ENCODE measurements at regions not wholly inside any gene's neighbourhood (a gene's known extent, or its start where the extent isn't known, plus 50 kb on each side); places are given as distances from the start of the nearest gene placed in this dataset.
"Not testable (repeated sequence)": the region's sequence is repeated elsewhere in the genome, so short reads cannot be mapped to it uniquely, and the experiment has no call there.

DNA sequence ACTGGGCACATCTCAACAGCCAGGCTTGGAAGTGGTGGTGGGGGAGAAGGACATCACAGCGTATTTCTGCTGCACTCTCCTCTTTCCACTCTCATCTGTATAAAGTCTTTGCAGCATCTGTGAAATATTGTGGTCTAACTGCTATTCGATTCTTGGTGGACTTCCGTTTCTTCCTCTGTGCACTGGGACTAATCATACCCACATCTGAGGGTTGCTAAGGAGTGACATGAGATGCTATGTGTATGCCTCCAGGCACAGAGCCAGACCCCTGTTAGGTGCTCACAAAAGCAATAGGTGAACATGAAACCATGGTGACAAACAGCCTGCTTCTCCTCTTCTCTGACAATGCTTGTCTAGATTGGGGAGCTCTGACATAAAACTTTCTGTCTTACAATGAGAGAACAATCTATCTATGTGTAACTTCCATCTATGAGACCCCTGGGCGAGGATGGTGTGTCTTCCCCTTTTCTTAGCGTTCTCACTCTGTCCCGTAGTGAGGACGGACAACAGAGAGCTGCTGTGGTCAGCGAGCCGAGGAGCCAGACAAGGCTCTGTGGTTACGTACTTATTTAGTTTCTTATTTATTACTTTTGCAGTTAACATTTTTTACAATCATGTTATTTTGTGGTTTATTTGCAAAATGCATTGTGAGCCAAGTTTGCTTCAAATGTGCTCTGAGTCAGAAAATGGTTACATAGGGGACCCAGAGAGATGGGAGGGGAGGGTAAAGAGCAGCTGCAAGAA lies 196.7 kb upstream of the TPRG1 start:
- DNase-seq (ENCODE audit: low spot score), result peak; percentile 11

DNA sequence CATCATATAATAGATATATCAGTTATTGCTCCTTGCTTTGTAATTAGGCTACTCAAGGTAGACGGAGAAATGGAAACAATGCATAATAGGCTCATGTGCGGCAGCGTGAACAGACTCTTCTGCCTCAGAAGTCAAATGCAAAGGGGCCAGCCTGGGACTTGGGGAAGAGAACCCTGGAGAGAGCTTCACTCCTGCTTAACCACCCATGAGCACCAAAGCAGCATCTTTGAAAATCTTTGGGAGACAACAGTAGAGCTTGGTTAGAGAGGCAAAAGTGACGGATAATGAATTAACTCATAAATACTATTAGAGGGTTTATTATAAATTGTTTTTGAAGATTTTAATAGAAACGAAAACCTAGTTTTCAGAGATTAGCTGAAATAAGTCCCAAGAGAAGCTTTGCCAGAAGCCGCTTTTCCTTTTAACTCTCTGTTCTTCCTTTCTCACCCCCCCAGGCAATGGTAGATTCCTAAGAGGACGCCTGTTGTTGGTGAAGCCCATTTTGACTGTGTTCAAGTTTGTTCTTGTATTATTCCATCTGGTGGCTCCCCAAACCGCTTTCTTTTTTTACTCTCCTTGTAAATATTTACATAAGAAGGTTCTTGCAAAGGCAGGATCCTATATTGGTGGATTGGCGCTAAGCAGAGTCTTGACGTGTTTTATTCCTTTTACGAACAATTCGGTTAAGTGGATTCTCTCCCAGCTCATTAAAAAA lies 196.0 kb upstream of the TPRG1 start:
- no peak for DNase-seq (ENCODE audit: low spot score)

DNA sequence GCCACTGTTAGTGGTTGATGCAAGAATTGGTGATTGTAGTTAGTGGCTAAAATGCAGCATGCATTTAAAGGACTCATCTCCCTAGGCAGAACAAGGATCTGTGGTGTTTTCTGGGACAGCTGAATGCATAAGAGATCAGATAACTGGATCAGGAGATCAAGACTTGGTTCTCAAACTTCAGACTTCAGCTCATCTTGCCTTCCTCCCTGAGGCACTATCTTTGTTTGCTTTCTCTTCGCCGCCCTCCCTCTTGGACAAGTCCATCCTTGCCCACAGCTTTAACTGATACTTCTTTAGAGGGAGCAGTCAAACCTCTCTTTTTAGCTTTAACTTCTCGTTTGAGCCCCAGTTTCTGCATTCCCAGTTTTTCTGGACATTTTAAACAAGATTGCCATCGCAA lies 195.4 kb upstream of the TPRG1 start:
- no peak for DNase-seq (ENCODE audit: low spot score)

DNA sequence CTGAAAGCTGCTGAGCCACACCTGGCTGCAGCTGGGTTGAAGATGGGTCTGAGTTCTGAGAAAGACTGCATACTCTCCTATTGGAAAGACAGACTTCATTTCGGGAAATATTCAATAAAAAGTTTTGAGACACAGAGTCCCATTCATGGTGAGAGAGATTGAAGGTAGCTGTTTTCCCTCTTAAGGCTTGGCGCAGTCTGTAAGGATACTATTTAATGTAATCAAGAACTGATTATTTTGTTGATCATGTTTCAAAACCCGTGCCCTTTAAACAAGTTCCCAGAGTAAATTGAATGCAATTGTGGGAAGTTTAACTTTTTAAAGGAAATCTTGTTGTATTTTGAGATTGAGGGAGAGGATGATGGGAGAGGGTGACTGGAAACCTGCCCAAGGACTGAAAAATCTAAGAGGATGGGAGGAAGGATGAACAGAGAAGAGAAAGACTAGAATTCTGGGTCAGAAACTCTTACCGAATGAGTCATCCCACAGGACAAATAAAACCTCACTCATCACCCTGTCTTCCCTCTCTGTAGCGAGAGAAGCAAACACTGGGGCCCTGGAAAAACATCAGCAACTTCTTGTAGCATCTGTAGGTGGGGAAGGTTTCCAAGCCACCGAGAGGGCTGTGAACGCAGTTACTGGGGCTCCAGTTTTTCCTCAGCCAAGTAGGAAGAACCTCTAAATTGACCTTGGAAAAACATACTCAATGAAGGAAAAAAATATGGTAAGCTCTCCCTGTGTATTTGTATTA lies 193.2 kb upstream of the TPRG1 start:
- no peak for DNase-seq (ENCODE audit: low spot score)

DNA sequence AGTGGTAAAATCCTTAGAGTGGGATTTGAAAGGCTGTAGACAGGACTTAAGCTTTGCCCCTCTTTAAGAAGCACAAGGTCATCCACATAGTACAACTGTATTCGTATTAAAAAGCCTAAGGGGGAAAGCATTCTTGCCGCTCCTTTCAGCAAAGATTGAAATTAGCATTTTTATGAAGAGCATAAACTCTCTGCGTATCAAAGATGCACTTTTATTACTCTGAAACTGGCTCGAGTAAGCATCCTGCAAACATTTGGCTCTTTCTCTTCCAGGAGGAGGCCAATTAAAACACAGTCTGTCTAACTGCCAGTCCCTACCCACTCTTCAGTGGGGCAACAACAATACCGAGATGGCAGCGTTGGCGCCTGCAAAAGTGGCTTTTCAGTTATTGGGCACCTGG lies 192.5 kb upstream of the TPRG1 start:
- DNase-seq (ENCODE audit: low spot score), result no peak

DNA sequence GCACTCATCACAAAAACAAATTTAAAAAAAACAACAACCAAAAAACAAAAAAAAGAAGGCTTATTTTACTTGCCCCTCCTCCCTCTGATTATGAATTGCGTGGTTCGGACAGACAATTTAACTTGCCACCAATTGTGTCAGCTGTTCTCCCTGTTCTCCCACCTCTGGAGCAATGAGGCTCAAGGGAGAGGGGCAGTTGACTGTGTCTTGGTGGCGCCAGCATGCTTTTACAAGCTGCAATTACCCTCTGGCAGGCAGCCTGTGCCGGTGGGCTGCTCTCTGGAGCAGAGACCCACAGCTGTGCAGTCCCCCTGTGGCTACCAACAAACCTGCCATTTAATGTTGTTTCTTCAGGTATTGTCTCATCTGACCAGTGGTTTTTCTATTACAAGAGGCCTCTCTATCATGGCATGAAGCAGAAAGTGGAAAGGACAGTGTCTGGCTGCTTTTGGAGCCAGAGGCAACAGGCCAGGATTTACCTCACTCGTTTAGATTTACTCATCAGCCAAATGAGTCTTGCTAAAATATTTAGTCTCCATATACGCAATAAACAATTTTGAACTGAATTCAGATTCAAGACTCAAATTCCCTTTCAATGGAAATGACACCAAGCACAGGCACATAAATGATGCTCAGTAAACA lies 192.0 kb upstream of the TPRG1 start:
- no peak for DNase-seq (ENCODE audit: low spot score)

DNA sequence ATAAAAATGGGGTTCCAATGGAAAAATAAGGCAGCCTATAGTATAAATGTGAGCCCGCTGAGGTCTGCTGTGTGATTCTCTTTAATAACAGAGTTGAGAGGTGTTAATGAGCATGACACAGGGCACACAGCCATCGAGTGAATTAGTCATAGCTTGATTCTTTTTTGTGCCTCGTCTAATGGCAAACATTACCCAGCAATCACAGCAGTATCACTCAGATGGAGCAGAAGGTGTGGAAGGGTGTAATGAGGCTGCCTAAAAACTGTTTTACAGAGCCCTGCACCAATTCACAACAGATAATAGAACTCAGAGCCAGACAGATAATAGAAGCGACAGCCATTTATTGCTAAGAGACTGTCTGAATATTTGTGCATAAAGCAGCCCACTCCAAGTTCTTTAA lies 178.6 kb upstream of the TPRG1 start:
- no peak for DNase-seq (ENCODE audit: low spot score)

DNA sequence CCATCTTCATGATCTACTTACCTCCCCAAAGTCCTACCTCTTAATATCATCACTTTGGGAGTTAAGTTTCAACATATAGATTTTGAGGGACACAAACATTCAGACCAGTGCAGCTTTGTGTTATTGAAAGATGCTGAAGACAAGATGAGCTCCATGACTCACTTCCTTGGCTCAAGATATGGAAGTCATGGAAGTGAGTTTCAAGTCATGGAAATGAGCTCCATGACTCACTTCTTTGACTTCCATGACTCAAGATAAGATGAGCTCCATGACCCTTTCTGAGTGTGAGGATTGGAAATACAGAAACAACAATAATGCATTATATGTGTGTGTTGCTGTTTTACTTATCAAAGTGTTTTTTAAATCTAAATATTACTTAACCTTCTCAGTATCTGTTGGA lies 170.2 kb upstream of the TPRG1 start:
- DNase-seq (ENCODE audit: low spot score), result no peak

DNA sequence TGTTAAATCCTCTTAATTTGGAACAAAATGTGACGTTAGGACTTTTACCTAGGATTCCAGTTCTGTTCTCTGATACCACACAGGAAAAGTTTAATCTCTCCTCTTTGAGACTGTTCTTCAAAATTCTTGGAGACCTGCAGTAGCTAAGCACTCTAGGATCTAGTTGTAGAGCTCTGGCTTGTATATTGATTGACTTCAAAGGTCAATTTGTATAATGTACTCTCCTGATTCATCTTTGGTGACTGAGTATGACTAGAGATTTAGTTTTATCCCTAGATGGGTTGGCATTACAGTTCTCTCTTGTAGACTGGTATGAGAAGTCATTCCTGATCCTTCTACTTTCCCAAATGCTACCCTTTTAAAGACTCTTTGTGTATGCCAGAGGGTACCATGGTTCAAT lies 168.4 kb upstream of the TPRG1 start:
- DNase-seq (ENCODE audit: low spot score), result no peak

DNA sequence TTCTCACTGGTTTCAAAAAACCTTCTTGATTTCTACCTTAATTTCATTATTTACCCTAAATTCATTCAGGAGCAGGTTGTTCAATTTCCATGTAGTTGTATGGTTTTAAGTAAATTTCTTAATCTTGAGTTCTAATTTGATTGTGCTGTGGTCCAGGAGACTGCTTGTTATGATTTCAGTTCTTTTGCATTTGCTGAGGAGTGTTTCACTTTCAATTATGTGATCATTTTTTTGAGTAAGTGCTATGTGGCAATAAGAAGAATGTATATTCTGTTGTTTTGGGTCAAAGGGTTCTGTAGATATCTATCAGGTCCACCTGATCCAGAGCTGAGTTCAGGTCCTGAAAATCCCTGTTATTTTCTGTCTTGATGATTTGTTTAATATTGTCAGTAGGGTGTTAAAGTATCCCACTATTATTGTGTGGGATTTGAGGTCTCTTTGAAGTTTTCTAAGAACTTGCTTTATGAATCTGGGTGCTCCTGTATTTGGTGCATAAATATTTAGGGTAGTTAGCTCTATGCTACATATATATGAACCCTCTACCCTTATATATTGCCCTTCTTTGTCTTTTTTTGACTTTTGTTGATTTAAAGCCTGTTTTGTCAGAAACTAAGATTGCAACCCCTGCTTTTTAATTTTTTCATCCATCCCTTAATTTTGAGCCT lies 158.4 kb upstream of the TPRG1 start:
- DNase-seq (ENCODE audit: low spot score), result no peak

DNA sequence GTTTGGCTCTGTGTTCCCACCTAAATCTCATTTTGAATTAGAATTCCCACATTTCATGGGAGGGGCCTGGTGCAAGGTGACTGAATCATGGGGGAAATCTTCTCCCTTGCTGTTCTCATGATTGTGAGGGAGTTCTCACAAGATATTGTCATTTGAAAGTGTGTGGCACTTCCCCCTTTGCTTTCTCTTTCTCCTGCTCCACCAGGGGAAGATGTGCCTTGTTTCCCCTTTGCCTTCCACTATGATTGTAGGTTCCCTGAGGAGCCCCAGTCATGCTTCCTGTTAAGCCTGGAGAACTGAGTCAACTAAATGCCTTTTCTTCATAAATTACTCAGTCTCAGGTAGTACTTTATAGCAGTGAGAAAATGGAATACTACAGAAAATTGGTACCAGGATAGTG lies 157.2 kb upstream of the TPRG1 start:
- DNase-seq (ENCODE audit: low spot score), result no peak

DNA sequence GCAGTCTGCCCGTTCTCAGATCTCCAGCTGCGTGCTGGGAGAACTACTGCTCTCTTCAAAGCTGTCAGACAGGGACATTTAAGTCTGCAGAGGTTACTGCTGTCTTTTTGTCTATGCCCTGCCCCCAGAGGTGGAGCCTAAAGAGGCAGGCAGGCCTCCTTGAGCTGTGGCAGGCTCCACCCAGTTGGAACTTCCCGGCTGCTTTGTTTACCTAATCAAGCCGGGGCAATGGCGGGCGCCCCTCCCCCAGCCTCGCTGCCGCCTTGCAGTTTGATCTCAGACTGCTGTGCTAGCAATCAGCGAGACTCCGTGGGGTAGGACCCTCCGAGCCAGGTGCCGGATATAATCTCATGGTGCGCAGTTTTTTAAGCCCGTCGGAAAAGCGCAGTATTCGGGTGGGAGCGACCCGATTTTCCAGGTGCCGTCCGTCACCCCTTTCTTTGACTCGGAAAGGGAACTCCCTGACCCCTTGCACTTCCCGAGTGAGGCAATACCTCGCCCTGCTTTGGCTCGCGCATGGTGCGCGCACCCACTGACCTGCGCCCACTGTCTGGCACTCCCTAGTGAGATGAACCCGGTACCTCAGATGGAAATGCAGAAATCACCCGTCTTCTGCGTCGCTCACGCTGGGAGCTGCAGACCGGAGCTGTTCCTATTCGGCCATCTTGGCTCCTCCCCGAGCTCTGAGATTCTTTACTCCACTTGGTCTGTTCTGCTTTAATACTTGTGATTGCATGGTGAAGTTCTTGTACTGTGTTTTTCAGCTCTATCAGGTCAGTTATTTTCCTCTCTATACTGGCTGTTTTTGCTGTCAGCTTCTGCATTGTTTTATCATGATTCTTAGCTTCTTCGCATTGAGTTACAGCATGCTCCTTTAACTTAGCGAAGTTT lies 148.9 kb upstream of the TPRG1 start:
- DNase-seq (ENCODE audit: low spot score), result not testable (repeated sequence)

DNA sequence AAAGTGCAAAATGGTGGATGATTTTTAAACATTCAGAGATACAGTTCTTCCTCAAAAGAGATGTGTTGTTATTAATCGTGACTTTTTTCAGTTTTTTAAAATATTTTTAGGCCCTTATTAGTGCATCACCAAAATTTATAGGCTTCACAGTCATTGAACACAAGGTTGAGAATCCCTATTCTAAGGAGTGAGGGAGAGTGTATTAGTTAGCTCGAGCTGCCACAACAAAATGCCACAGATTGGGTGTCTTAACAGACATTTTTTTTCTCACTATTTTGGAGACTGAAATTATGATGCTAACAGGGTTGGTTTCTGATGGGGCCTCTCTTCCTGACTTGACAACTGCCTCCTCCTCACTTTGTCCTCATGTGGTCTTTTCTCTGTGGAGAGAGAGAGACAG lies 145.9 kb upstream of the TPRG1 start:
- no peak for DNase-seq (ENCODE audit: low spot score)

DNA sequence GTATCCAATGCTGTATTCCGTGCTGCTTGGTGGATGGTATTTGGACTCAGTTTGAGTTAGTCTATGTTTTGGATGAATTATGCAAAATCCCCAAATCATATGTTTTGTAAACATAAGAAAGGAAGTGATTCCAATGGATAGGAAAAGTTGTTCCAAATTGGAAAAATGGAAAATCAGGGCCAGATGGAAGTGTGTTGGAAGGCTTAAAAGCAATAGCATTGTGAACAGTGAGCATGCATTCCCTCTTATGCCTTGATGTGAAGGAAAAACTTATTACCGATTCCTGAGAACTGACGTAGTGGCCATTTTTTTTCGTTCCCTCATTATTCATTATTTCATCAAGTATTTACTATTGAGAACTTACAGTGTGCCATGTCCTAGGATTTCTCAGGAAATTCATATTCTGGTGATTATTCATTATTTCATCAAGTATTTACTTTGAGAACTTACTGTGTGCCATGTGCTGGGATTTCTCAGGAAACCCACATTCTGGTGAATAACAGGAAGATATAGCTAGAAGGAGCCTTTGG lies 144.1 kb upstream of the TPRG1 start:
- DNase-seq (ENCODE audit: low spot score), result no peak

DNA sequence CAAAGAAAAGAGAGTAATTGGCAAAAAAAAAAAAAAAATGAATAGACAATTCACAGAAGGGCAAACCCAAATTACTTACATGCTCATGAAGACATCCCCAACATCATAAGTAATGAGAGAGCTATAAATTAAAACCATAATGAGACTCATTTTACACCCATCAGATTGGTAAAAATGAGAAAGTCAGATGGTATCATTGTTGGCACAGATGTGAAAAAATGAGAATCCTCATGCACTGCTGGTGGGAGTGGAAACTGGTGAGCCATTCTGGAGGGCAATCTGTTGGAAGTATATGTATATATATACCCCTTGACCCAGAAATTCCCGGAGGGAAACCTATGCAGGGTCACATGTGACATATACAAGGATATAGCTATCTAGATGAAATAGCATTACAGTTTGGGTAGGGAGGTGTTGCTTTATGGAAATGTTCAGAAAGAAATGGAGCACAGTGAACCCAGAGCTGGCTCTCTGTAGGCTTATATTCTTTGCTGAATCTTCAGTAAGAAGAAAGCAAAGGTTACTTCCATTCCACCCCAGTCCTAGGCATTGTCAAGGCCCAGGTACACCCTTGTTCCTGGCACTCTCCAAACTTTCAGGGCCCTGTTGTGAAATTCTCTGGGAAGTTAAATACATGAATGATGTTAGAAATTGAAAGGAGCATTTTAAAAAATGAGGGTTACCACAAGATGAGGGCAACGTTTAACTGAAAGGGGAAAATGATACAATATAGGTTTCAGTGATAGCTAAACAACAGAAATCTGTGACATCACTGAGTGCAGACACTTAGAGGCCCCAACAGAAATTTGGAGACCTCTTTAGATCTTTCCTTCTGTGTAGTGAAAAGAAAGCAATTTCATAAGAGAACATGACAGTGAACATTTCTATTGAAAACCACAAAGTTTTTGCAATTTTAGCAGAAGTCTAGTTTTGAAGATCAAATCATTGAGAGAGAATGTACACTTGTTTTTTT lies 132.7 kb upstream of the TPRG1 start:
- DNase-seq (ENCODE audit: low spot score), result no peak

DNA sequence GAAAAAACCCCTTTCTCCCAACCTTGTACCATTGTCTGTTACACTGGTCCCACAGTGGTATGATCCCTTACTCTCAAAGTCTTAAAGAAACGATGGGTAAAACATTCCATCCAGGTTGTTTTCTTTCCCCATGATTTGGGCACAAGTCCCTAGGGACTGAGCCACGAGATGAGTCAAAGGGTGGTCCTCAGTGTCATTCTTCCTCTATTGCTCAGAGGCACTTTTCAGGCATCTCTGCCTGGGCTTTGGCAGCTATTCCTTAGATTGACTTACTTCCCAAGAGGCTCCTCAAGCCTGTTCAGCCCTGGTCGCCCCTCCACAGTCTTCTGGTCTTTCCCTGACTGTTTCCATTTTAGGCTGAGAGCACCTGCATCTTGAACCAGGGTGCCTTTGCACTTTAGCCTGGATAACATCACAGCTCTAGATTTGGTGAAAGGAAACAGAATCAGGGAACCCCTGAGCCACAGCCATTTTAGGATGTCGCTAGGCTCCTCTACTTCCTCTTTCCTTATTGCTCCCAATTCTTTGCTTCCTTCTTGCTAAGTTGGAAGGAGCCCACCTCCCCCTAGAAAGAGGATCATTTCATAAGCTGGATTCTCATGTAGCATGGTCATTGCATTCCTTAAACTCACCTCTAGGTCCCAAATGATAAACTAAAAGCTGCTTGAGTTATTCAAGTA lies 131.0 kb upstream of the TPRG1 start:
- no peak for DNase-seq (ENCODE audit: low spot score)

DNA sequence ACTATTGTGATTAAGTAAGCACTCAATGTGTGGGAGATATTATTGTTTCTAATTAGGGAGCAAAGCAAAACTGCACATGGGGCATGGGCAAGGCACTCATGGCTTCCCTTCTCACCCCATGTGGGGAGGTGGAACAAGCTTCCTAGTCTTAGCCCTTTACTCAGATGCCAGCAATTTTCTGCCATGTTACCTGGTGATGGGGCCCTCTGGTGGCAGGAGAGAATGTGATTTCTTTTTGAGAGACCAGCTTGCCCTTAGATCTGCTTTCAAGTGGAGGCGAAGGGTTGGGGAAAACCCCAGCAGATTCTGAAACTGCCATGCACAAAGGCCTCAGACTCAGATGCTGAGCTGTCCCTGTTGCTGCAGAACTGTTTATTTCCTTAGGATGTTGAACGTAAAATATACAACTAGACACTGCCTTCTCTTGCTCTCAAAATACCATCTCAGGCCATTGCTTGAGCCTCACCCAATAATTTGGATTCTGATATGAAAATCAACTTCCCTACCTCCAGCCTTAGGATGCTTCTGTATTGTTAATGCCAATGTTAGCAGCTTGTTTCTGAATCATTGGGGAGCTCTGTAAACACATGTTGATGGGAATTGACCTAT lies 130.2 kb upstream of the TPRG1 start:
- peak; percentile 89 for DNase-seq (ENCODE audit: low spot score)

DNA sequence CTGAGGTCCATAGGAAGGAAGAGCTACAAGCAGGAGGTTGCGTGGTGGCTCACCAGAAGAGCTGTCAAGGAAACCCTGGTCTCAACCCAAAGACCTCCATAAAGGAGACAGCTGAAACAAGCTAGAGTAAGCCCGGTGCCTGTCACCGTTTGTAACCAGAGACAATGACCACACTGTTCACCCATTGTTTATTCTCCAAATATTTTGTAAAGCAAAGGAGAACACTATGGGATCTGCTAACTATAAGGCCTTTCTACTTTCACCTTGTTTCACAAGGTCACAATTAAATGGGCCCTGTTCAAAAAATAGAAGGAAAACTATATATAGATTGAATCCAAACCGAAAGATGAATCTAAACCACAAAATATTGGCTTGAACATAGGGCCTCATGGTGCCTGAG lies 128.9 kb upstream of the TPRG1 start:
- DNase-seq (ENCODE audit: low spot score), result no peak
